Activated CD8-positive, alpha-beta memory T cell treated with anti-CD3 and anti-CD28 coated beads for 36 hours (primary cell): ENCODE measurements at regions not wholly inside any gene's neighbourhood (a gene's known extent, or its start where the extent isn't known, plus 50 kb on each side); places are given as distances from the start of the nearest gene placed in this dataset.

Experiments
- CTCF ChIA-PET: fragments of 350-600 bp; sonication (Branson Sonifier 250); formaldehyde crosslinking; loops from one replicate; lab custom pipeline; 2021; ENCODE audit warnings: antibody characterized with exemption; lab: Charles Lee
- POLR2A ChIA-PET: fragments of 350-600 bp; sonication (Branson Sonifier 250); formaldehyde crosslinking; loops from one replicate; lab custom pipeline; 2021; ENCODE audit warnings: antibody characterized with exemption; lab: Charles Lee

DNA sequence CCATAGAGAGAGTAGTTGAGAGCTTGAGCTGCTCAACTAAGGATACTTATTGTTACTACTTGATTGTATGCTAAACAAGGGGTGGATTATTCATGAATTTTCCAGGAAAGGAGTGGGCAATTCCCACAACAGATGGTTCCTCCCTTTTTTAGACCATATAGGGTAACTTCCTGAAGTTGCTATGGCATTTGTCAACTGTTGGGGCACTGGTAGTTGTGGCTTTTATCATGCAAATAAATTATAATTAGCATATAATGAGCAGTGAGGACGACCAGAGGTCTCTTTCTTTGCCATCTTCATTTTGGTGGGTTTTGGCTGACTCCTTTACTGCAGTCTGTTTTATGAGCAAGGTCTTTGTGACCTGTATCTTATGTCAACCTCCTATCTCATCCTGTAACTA, 1403.5 kb upstream of the PABPC4L start:
- ChIA-PET POLR2A (no interaction called here), CTCF (no interaction called here)

- ChIA-PET CTCF (no interaction called here), POLR2A (no interaction called here)
These were observed 1402.9 kb upstream of the PABPC4L start for GRCh38 chr4:135604531-135604930.

- ChIA-PET CTCF (no interaction called here), POLR2A (no interaction called here)
These were observed 1399.8 kb upstream of the PABPC4L start for GRCh38 chr4:135601351-135601750.

- ChIA-PET CTCF (no interaction called here), POLR2A (no interaction called here)
These were observed 1396.6 kb upstream of the PABPC4L start for GRCh38 chr4:135598151-135598550.

DNA sequence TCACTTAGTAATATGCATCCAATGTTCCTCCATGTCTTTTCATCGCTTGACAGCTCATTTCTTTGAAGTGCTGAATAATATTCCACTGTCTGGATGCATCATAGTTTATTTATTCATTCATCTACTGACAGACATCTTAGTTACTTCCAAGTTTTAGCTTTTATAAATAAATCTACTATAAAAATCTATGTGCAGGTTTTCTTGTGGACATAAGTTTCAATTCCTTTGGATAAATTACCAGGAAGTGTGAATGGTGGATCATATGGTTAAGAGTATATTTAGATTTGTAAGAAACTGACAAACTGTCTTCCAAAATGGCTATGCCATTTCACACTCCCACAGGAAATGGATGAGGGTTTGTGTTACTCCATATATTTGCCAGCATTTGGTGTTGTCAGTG, 1392.9 kb upstream of the PABPC4L start:
- ChIA-PET CTCF (no interaction called here), POLR2A (no interaction called here)

GRCh38 chr4:135575041-135575440, 1373.5 kb upstream of the PABPC4L start:
- ChIA-PET POLR2A (no interaction called here), CTCF (no interaction called here)

- ChIA-PET POLR2A (no interaction called here), CTCF (no interaction called here)
These were observed 1371.7 kb upstream of the PABPC4L start for GRCh38 chr4:135573251-135573650.

DNA sequence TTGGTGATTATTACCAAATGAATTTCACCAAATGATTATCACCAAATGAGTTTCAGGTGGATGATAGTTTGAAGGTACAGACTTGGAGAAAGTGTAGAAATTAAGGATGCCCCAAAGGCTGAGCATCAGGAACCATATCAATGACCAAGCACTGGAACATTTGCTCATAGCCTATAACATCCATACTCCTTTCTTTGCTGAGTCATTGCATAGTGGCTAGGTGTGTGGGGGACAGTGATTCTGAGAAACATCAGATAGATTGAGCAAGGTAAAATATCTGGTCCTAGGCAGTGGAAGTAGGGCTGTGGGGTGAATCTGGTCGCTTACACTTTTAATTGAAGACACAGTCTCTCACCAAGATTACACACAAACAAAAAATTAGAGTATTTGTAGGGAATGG, 1362.5 kb upstream of the PABPC4L start:
- CTCF ChIA-PET = no interaction called here
- POLR2A ChIA-PET = no interaction called here

DNA sequence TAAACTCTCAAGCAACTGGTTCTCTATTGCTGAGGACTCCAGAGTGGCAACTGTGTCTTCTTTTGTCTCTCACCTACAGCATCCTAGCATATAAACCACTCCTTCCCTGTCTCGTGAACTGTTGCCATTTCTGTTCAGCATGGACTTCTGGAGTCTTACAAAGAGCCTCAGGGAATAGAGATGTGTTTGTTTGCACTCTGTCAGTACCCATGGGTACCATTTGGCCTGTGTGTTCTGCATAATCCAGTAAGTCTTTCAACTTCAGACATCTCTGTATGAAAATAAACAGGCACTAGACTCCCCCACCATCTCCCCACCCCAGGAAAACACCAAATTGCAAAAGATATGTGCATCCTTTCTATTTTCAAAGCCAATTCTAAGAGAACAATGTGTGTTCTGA, 1351.6 kb upstream of the PABPC4L start:
- POLR2A ChIA-PET = no interaction called here

DNA sequence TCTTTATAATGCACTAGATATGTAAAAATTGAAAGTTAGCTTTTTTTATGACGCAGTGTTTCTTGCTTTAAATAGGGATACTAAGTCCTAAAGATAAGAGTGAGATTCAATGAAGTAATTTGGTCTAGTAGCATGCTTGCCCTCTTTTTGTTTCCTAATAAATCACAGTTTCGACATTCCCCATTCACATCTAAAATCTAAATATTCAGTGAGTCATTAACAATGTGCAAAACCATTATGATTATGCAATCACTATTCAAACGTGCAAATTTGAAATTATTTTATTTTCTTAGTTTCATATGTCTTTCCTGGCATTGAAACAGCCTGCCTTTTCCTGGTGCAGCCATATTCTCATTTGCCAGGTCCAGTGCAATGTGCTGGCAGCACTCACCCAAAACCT, 1350.5 kb upstream of the PABPC4L start:
- CTCF ChIA-PET = no interaction called here
- POLR2A ChIA-PET = no interaction called here

More for the DNA sequence above, 1351.6 kb upstream of the PABPC4L start:
- CTCF ChIA-PET = no interaction called here

DNA sequence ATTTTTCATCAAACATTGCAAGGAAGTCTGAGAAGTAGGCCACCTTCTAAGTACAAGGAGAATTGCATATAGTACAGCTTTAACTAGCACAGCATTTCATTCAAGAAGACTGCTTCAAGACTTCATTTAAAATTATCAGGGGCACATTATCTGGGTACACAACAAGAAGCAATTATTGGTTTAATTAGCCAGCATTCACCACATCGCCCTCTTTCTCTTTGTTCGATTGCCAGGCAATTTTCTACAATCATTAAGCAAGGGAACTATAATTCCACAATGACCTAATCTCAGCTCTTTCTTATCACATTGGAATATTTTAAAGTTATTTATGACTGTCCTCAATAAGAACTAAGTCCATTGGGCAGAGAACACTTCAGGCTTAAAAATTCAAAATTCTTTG, 1347.1 kb upstream of the PABPC4L start:
- ChIA-PET CTCF (no interaction called here), POLR2A (no interaction called here)

DNA sequence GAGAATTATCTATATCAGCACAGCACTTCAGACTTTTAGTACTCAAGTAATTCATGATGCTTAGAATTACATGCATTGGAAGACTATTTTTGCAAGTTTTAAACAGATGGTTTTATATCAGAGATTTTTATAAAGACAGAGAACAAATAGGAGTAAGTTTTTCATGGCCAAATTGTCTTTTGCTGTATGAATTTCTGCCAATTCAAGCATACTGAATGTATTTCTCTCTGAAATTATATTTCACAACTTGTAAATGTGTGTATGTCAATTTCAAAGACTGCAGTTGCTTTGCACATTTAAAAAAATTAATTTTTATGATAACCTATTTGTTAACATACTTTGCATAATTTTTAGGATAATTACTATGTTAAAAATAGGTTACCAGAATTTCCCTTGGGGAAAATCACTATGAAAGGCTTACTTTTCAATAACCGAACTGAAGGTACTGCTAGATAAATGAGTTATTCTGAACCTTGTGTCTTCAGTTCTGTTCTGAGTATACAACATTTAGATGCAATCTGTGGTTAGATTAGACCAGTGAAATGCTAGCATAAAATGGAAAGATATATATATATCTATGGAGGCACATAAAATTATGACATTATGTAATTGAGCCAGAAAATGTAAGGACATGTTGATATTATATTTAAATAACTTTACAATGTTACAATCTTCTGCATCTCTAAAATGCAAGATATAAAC, 1344.2 kb upstream of the PABPC4L start:
- ChIA-PET POLR2A (no interaction called here), CTCF (no interaction called here)

DNA sequence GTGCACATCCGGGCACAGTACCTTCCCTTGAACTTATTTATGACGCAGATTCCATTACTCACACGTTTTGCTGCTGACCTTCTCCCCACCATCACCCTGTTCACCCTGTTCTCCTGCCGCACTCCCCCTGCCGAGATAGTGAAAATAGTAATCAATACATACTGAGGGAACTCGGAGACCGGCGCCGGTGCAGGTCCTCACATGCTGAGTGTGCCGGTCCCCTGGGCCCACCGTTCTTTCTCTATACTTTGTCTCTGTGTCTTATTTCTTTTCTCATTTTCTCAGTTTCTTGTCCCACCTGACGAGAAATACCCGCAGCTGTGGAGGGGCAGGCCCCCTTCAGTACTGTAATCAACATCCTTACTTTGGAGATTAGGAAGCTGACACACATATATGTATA, 1337.1 kb upstream of the PABPC4L start:
- ChIA-PET POLR2A (no interaction called here), CTCF (interaction anchor here (0.7 kb wide), 1 partner anchor 657 kb away, joined by 6 read pairs; no protein-coding TSS in a partner anchor)

DNA sequence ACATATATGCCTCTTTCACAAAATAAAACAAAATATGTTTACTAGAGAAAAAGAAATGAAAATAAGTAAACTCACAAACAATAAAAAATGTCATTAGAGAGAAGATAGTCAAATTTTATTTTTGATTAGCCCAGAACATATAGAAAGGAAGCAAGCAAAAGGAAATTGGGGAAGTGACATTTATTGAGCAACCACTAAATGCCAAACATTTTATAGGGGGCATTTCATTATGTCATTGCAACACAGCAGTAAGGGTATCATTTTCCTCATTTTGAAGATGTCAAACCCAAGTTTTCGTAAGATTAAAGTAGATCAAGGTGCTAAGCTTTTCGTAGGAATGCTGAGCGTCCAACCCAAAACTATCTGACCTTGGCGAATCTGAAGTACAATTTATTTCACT, 1331.5 kb upstream of the PABPC4L start:
- ChIA-PET POLR2A (no interaction called here), CTCF (no interaction called here)

- CTCF ChIA-PET = no interaction called here
- POLR2A ChIA-PET = no interaction called here
These were observed 1330.5 kb upstream of the PABPC4L start for GRCh38 chr4:135532132-135532531.

GRCh38 chr4:135515295-135515694, 1313.7 kb upstream of the PABPC4L start:
- CTCF ChIA-PET = no interaction called here
- POLR2A ChIA-PET = no interaction called here

- CTCF ChIA-PET = no interaction called here
- POLR2A ChIA-PET = no interaction called here
These were observed 1309.0 kb upstream of the PABPC4L start for GRCh38 chr4:135510582-135510981.

DNA sequence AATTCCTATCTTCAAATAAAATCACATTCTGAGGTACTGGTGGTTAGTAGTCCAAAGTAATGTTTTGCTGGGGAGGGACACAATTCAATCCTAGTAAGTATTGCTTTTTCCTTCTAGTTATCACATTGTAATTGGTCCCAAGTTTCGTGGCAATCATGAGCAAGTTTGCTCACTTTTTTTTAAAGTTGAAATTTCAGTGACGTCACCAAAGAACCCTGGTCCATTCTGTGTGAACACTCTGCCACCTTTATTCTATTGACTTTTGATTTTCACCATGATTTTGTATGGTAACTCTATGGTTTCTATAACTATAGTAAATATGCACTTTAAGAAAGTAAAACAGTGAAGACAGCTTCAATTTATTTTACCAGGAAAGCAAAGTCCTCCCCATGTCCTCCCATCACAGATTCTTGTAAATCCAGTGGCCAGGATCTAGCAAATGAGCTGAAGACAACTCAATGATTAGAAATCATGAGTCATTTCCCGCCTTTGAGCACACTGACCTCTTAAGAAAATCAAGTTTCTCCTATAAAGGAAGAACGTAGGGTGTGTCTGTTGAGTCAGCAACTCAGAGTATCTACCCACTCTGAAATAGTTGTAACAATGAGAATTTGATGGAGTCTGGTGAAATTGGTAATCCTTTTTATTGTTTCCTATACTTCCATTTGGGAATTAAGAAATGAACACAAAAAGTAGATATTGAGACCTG, 1306.6 kb upstream of the PABPC4L start:
- CTCF ChIA-PET = no interaction called here
- POLR2A ChIA-PET = no interaction called here

DNA sequence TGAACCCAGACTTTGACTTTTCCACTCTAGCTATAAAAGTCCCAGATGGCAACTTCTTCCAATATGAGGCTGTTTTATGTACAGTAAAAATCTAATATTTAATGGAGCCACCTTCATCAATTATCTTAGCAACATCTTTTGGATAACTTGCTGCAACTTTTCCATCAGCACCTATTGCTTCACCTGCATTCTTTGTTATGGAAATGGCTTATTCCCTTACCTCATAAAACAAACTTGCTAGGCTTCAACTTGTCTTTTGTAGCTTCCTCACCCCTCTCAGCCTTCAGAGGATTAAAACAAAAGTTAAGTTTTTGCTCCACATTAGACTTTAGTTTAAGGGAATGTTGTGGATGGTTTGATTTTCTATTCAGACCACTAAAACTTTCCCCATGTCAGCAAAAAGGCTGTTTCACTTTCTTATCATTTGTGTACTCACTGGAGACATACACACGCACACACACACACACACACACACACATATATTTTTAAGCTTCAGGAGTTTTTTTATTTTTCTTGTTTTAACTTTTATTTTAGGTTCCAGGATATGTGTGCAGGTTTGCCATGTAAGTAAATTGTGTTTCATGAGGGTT, 1296.1 kb upstream of the PABPC4L start:
- CTCF ChIA-PET = no interaction called here
- POLR2A ChIA-PET = no interaction called here

DNA sequence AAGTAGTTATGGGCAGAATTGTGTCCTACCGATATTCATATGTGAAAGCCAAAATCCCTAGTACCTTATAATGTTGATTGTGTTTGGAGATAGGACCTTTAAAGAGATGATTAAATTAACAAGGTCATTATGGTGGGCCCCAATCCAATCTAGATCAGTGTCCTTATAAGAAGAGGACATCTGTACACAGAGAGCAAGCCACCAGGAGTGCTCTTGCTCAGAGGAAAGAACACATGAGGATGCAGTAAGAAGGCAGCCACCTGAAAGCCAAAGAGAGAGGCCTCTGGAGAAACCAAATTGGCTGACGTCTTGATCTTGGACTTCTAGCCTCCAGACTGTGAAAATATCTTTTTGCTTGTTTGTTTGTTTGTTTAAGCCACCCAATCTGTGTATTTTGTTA, 1290.8 kb upstream of the PABPC4L start:
- ChIA-PET CTCF (no interaction called here), POLR2A (no interaction called here)

GRCh38 chr4:135485371-135485770, 1283.8 kb upstream of the PABPC4L start:
- ChIA-PET CTCF (no interaction called here), POLR2A (no interaction called here)
